K562 (cell line): ENCODE measurements at regions not wholly inside any gene's neighbourhood (a gene's known extent, or its start where the extent isn't known, plus 50 kb on each side); places are given as distances from the start of the nearest gene placed in this dataset.

Experiments used
- ATAC-seq: fragments of 200-7000 bp; cut with Tn5 transposase; 3 replicates; pipeline ENCODE4 v1.9.1; 2020; ENCODE audit warnings: moderate library complexity
- BruUV-seq: library from RNA; stranded (reverse); fragments of 400-500 nt; replicated peaks from 2 replicates; lab custom pipeline; 2021; lab: Mats Ljungman, UMichigan
- CTCF ChIA-PET: fragments of 300-600 bp; formaldehyde crosslinking; extraction: SDS; loops from one replicate; lab custom pipeline; 2021; ENCODE audit warnings: low intra/inter-chr PET ratio; lab: Yijun Ruan, JAX
- POLR2A ChIA-PET: fragments of 300-600, 350-650 bp; sonication (Branson Sonifier 250); formaldehyde crosslinking; extraction: SDS; loops from one replicate; lab custom pipeline; 2021; ENCODE audit warnings: antibody characterized with exemption, inconsistent platforms; lab: Yijun Ruan, JAX
- DNase-seq, 4 experiments: peaks; one replicate each; pipeline versions ENCODE4 v3.0.0 to v3.0.0-alpha.2; 2011 to 2018; ENCODE audit warnings: low spot score in 3 of 4, mixed read lengths in 3 of 4; ENCODE audit errors: extremely low read depth in 1 of 4
- FAIRE-seq: peaks from 2 replicates; lab custom pipeline; 2011; peaks lifted over from hg19 to GRCh38; lab: Jason Lieb, UNC
- H2AFZ ChIP-seq: 2 replicates; pipeline ENCODE4 v1.6.0; 2011; ENCODE audit warnings: low read depth, low read length, control low read depth, inconsistent platforms
- H3K27ac ChIP-seq: fragments of 200-600 bp; 3 replicates; pipeline ENCODE4 v1.8.0; 2011; ENCODE audit warnings: low read depth, mild to moderate bottlenecking, control low read depth, inconsistent platforms, low read length, moderate library complexity, mixed read lengths; ENCODE audit errors: extremely low read depth
- H3K27me3 ChIP-seq, 2 experiments: fragments of 300-600 bp in 1 of 2; 2 replicates in 1 of 2; 3 replicates in 1 of 2; pipeline versions ENCODE4 v1.6.0 to v1.8.0; 2011; ENCODE audit warnings: inconsistent platforms in 2 of 2, low read length in 2 of 2, mild to moderate bottlenecking in 1 of 2, mixed read lengths in 1 of 2, moderate library complexity in 1 of 2; ENCODE audit not compliant: control insufficient read depth in 2 of 2, insufficient read depth in 2 of 2
- H3K36me3 ChIP-seq: fragments of 300-600 bp; 3 replicates; pipeline ENCODE4 v1.8.0; 2011; ENCODE audit warnings: mild to moderate bottlenecking, low read length, inconsistent platforms; ENCODE audit not compliant: control insufficient read depth, insufficient read depth
- H3K4me1 ChIP-seq, 2 experiments: fragments of 200-600 bp in 1 of 2; replicated peaks in 1 of 2; 2 replicates in 1 of 2; 3 replicates in 1 of 2; pipeline versions ENCODE4 v1.5.1 to v1.8.0; 2011; ENCODE audit warnings: inconsistent platforms in 2 of 2, low read length in 2 of 2, mild to moderate bottlenecking in 1 of 2, mixed read lengths in 1 of 2, moderate library complexity in 1 of 2; ENCODE audit not compliant: control insufficient read depth in 2 of 2, insufficient read depth in 2 of 2
- H3K4me2 ChIP-seq: 2 replicates; pipeline ENCODE4 v1.6.1; 2011; ENCODE audit warnings: low read length, control low read depth, inconsistent platforms, mixed read lengths; ENCODE audit not compliant: insufficient read depth
- H3K4me3 ChIP-seq: fragments of 200-600 bp; sonication (generic), shearing (Covaris generic); 2 replicates; pipeline ENCODE4 v1.5.1; 2016; ENCODE audit warnings: control low read depth, inconsistent platforms
- H3K79me2 ChIP-seq: fragments of 200-600 bp; 3 replicates; pipeline ENCODE4 v1.8.0; 2011; ENCODE audit warnings: low read length, inconsistent platforms; ENCODE audit not compliant: control insufficient read depth, insufficient read depth
- H3K9ac ChIP-seq, 2 experiments: 2 replicates each; pipeline versions ENCODE4 v1.6.0 to v1.6.1; 2011; ENCODE audit warnings: low read depth in 2 of 2, low read length in 2 of 2, control low read depth in 1 of 2, inconsistent platforms in 1 of 2, mild to moderate bottlenecking in 1 of 2, mixed read lengths in 1 of 2; ENCODE audit not compliant: insufficient read depth in 1 of 2
- H3K9me1 ChIP-seq: one replicate; pipeline ENCODE4 v1.6.0; 2011; ENCODE audit warnings: inconsistent platforms, mild to moderate bottlenecking, low read length, moderate library complexity; ENCODE audit not compliant: control insufficient read depth, insufficient read depth
- H3K9me3 ChIP-seq: replicated peaks from 2 replicates; pipeline ENCODE4 v1.5.1; 2011; ENCODE audit warnings: low read depth, low read length, inconsistent platforms; ENCODE audit not compliant: control insufficient read depth, insufficient read depth
- H4K20me1 ChIP-seq: replicated peaks from 2 replicates; pipeline ENCODE4 v1.6.1; 2011; ENCODE audit warnings: low read length, inconsistent platforms, mixed read lengths; ENCODE audit not compliant: control insufficient read depth, insufficient read depth
- CHD2 ChIP-seq: IDR thresholded peaks from 2 replicates; pipeline ENCODE4 v1.6.1; 2011; ENCODE audit warnings: low read depth, low read length
- E2F4 ChIP-seq: sonication (generic); formaldehyde crosslinking; IDR thresholded peaks from 2 replicates; pipeline ENCODE4 v1.8.0; 2022; ENCODE audit warnings: mild to moderate bottlenecking, low read depth, missing genetic modification reagents
- OTX1 ChIP-seq: fragments of 450-650 bp; formaldehyde crosslinking; IDR thresholded peaks from 2 replicates; pipeline ENCODE4 v1.4.0; 2022; ENCODE audit warnings: mild to moderate bottlenecking
- PBX2 ChIP-seq, 2 experiments: IDR thresholded peaks in 1 of 2; conservative IDR thresholded peaks in 1 of 2; 2 replicates each; pipeline ENCODE4 v1.6.1; 2016; ENCODE audit warnings: low read depth in 2 of 2, mild to moderate bottlenecking in 1 of 2, missing compliant biosample characterization in 1 of 2, missing genetic modification characterization in 1 of 2, moderate library complexity in 1 of 2
- RBM39 ChIP-seq: fragments of 200-400 bp; formaldehyde crosslinking; optimal IDR thresholded peaks from 2 replicates; pipeline ENCODE3; 2018; ENCODE audit warnings: low read depth, low read length
- ZFP36 ChIP-seq: fragments of 150-350 bp; IDR thresholded peaks from 2 replicates; pipeline ENCODE4 v1.6.1; 2018; ENCODE audit warnings: low read length, low read depth; ENCODE audit not compliant: partially characterized antibody
- ZFP91 ChIP-seq: sonication (generic); formaldehyde crosslinking; IDR thresholded peaks from 2 replicates; pipeline ENCODE4 v1.8.0; 2022; ENCODE audit warnings: mild to moderate bottlenecking, missing genetic modification reagents
- ZNF253 ChIP-seq: fragments of 250-450 bp; sonication (Bioruptor Pico); conservative IDR thresholded peaks from 2 replicates; pipeline ENCODE4 v1.6.1; 2021; ENCODE audit warnings: mild to moderate bottlenecking
- WGBS: fragments of 100-300 bp; shearing (Covaris generic); methylation state at CpG from one replicate; pipeline ENCODE4 v1.1.6; 2016; ENCODE audit warnings: low coverage, mixed read lengths; ENCODE audit not compliant: insufficient coverage; ENCODE audit errors: missing lambda C conversion rate; 5-methylcytosine and 5-hydroxymethylcytosine counted together
- in situ Hi-C: fragments of 300-500 bp; cut with MboI; formaldehyde crosslinking; loops from 4 replicates; pipeline ENCODE4 v1.15.0; 2018; ENCODE audit warnings: inconsistent platforms, mixed read lengths
- intact Hi-C: fragments of 100-400 bp; cut with micrococcal nuclease; formaldehyde crosslinking; loops from 2 replicates; pipeline ENCODE4 v1.14.2; 2022

GRCh38 chr13:55617241-55617640 lies 1523.5 kb upstream of the PRR20A start:
- Histone ChIP-seq H3K9me1 (no peaks in the 10 kb centered on the region), H3K79me2 (no peaks in the 10 kb centered on the region), H4K20me1 (no peaks in the 10 kb centered on the region), H2AFZ (no peak overlapping the region), H3K27me3 (no peaks in the 10 kb centered on the region), H3K36me3 (no peaks in the 10 kb centered on the region), H3K4me3 (no peak overlapping the region), H3K4me2 (no peak overlapping the region), H3K27ac (no peak overlapping the region), H3K9ac (no peak overlapping the region), H3K4me1 (no peaks in the 10 kb centered on the region), H3K9me3 (no peaks in the 10 kb centered on the region)
- no peak for DNase-seq
- ATAC-seq = no peak
- TF ChIP-seq RBM39 = no peak
- no peak for TF ChIP-seq E2F4 (CRISPR knock-in tag)
- no peak for TF ChIP-seq ZFP36
- no peak for TF ChIP-seq ZNF253 (CRISPR knock-in tag)
- no peak for TF ChIP-seq PBX2 (CRISPR knock-in tag; IDR thresholded peaks at IDR 0.05; ENCODE audit: low read depth)
- no peak for TF ChIP-seq PBX2 (tag; conservative IDR thresholded peaks at IDR 0.05; ENCODE audit: low read depth)
- TF ChIP-seq OTX1 (CRISPR knock-in tag) = no peak
- TF ChIP-seq ZFP91 (CRISPR knock-in tag) = no peak
- no peak for TF ChIP-seq CHD2
- 0% methylated on average over 1 of the region's 3 CpGs for WGBS
- in situ Hi-C loops (no loop called here), intact Hi-C loops (no loop called here)
- ChIA-PET POLR2A (no interaction called here), CTCF (no interaction called here)
- BruUV-seq = no TSS peak
- FAIRE-seq = no peak
